ENCODE measurements at regions not wholly inside any gene's neighbourhood (a gene's known extent, or its start where the extent isn't known, plus 50 kb on each side); places are given as distances from the start of the nearest gene placed in this dataset.
"Not testable (repeated sequence)": the region's sequence is repeated elsewhere in the genome, so short reads cannot be mapped to it uniquely, and the experiment has no call there.

DNA sequence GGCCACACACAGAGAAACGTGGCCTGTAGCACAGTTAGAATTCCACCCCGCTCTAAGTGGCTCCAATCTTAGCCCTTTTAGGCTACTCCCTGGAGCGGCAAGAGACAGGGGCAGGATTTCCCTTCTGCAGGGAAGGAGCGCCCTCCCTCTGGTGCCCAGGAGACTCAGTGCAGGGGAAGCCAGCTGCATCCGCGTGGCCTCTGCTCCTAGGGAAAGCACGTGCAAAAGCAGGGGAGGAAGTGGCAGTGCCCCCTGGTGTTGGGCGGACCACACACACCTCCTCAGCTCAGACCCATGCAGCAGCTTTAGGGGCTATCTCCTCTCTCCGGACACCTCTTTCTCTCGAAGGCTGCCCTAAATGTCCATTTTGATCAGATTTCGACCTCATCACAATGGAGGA, 50.0 kb downstream of the SPRING1 start:
- peak; percentile 78 for DNase-seq (ENCODE audit: low spot score)

DNA sequence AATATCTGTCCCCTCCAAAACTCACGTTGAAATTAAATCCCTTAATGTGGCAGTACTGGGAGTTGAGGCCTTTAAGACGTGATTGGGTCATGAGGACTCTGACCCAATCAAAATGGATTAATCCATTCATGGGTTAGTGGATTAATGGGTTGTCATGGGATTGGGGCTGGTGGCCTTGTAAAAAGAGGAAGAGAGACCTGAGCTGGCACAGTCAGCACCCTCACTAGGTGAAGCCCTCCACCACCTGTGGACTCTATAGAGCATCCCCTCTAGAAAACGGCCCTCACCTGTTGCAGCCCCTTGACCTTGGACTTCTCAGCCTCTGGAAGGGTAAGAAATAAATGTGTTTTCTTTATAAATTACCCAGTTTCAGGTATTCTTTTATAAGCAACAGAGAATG, 53.0 kb downstream of the SPRING1 start:
- DNase-seq (ENCODE audit: low spot score): no peak

DNA sequence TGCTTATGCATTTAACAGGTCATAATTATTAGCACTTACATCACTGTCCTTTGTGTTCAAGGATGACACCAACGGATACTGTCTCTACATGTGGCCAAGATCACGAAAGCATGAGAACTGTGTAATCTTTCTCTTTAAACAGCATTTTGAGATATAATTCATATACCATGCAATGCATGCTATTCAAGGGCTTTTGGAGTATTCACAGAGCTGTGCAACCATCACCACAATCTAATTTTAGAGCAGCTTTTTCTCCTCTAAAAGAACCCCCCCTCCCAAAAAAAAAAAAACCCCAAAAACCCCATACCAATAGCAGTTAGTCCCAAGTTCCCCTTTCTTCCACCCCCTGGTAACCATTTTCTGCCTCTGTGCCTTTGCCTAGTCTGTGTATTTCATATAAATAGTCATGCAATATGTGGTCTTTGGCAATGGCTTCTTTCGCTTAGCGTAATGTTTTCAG, 60.6 kb downstream of the SPRING1 start:
- peak; percentile 48 for DNase-seq (ENCODE audit: low spot score)

DNA sequence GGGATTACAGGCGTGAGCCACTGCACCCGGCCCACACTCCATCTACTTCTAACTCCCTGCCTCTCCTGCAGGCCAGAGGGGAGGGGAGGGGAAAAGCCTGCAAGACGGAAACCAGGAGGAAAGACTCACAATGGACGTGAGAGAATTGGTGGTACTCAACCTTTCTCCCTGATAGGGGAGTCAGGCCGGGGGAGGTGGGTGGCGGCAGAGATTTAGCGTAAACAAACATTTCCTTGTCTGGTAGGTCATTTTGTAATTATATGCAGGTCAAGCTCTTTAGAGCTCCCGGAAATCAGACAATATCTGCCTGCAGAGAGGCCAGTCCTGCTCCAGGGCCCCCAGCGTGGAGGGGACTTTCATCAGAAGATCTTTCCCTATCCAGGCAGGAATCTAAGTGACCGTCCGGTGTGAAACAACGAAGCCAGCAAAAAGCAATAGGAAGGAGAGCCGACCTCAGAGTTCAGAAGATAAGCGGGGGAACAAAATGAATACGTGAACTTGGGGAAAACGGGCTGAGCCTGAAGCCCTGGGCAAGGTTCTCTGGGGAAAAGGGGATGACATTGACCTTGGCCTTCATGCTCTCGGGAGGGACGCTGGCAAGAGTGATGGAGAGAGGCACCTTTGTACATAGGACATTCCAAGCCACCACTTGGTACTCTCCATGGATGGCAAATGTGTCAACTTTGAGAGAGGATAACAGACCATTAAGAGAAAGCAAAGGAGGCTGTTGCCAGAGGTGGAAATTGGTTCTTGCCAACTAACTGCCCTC, 62.3 kb downstream of the SPRING1 start:
- DNase-seq (ENCODE audit: low spot score): no peak

DNA sequence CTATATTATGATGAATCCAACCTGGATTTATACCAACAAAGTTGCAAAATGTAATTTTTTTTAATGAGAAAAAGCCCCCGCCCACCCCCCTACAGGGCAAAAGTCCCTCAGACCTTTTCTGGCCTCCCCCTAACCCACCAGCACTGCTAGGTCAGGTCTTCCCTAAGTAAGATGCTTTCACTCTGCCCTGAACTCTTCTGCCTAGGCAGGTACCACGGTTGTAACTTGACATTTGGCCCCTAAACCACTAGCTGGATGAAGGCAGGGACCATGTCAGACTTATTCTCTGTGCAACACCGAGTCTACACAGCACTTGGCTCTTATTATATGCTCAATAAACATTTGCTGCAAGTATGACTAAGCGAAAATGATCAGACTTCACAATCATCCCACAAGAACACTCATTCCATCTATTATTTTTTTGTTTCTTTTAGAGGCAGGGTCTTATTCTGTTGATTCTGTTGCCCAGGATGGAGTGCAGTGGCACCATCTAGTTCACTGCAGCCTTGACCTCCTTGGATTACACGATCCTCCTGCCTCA, 63.2 kb downstream of the SPRING1 start:
- no peak for DNase-seq (ENCODE audit: low spot score)

DNA sequence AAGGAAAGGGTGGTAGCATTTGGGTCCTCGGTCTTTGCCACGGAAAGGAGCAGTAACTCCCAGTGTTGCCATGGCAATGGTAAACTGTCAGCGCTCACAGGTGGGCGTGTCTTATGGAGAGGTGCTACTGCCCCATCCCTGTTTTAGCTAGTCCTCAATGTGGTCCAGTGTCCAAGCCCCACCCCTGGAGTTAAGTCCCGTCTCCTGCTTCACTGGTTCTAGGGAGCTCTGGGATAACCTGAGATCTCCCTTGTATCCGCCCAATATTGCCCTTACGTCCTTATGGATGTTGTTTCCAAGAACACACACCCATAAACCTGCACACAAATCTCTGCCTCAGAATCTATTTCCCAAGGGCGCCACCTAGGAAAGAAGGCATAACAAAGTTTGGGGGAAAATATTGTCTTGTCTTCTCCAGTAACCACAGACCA, 64.2 kb downstream of the SPRING1 start:
- DNase-seq (ENCODE audit: low spot score): no peak

DNA sequence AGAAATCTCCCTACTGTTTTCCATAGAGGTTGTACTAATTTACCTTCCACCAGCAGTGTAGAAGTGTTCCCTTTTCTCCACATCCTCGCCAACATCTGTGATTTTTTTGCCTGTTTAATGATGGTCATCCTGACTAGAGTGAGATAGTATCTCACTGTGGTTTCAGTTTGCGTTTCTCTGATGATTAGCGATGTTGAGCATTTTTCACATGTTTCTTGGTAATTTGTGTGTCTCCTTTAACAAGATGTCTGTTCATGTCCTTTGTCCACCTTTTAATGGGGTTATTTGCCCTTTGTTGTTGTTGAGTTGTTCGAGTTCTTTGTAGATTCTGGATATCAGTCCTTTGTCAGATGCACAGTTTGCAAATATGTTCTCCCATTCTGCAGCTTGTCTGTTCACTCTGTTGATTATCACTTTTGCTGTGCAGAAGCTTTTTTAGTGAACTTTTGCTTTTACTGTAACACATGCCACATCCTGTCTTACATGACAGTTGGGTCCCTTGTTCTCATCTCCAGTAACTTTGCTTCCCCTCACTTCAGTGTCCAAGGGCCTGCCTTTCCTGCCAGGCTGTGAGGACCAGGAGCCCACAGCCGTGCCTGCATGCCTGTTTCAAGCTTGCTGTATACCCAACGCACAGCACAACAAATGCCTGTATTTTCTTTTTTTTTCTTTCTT, 64.9 kb downstream of the SPRING1 start:
- peak; percentile 27 for DNase-seq (ENCODE audit: low spot score)

DNA sequence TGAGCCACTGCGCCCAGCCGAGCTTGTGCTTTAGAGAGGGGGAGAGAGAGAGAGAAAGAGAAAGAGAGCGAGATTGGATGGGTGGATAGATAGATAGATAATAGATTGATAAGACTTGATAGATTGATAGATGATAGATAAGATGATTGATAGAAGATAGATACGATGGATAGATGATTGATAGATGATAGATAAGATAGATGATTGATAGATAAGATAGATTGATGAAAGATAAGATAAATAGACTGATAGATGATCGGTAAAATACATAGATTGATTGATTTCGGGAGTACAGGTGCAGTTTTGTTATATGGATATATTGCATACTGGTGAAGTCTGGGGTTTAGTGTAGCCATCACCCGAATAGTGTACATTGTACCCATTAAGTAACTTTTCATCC, 65.9 kb downstream of the SPRING1 start:
- DNase-seq (ENCODE audit: low spot score): no peak

DNA sequence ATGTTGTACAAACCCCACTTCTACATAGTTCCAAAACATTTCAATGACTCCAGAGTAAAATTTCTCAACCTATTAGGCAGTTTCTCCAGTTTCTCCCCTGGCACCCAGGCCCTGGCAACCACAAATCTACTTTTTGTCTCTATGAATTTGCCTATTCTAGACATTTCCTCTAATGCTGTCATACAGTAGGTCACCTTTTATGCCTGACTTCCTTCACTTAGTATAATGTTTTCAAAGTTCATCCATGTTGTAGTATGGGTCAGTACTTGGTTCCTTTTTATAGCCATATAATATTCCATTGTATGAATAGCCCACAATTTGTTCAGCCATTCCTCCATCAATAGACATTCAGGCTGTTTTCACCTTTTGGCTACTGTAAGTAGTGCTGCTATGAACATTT, 67.0 kb downstream of the SPRING1 start:
- DNase-seq (ENCODE audit: low spot score): no peak

DNA sequence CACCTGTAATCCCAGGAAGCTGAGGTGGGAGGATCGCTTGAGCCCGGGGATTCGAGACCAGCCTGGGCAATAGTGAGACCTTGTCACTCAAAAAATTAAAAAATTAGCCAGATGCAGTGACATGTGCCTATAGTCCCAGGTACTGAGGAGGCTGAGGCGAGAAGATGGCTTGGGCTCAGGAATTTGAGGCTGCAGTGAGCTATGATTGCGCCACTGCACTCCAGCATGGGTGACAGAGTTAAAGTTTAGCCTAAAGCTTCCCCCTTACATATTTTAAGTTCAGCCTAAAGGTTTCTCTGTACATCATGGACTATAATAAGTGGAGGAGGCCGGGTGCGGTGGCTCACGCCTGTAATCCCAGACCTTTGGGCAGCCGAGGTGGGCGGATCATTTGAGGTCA, 70.1 kb downstream of the SPRING1 start:
- DNase-seq (ENCODE audit: low spot score): no peak

DNA sequence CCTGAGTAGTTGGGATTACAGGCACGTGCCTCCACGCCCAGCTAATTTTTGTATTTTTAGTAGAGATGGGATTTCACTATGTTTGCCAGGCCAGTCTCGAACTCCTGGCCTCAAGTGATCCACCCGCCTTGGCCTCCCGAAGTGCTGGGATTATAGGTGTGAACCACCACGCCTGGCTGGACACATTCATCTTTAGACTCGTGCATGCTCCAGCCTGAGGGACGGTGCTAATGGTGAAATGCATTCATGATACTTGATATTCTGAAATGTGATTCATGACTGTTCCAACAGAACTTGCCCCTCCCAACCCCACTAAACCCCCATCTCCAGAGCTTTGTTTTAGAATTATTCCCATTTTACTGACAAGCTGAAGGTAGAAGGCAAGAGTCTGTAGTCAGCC, 71.0 kb downstream of the SPRING1 start:
- not testable (repeated sequence) for DNase-seq (ENCODE audit: low spot score)

DNA sequence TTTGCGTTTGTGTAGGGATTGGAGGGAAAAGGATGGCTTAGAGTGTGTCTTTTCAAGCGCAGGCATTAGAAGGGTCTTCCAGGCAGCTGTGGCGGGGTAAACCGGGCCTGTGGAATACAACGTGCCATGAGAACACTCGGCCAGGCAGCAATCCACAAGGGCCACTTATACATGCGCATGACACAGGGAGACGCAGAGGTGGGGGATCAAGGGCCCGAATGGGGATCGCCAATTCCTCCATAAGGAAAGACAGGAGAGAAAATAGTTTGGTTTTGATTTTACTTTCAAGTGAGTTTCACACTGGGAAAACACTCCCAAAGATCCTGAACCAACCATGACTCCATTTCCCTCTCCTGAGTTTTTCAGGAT, 71.6 kb downstream of the SPRING1 start:
- DNase-seq (ENCODE audit: low spot score): no peak

DNA sequence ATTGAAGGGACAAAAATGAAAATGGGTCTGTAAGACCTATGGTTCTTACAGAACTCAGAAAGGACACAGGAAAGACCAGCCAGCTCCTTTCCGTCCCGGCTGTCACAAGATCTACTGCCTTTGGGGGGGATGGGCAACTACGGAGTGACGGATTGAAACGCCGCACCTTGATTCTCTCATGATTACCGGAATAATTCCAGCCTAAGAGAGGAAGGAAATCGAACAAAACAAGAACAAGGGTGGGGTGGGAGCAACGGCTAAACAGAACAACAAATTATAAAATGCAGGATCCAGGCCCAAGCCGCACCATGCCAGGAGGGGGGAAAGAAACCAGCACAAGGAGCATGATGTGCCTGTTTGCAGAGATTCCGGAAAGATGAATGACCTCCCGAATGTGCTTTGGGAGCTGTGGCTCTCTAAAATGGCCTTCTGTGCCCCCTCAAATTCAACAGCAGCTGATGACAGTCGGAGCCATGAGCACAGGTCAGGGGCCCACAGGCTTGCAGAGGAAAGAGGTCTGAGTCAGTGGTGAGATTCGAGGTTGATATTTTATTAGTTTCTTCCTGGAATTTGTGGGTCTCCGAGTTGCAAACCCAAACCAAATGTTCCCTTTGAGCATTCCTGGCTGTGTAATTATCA, 72.1 kb downstream of the SPRING1 start:
- DNase-seq (ENCODE audit: low spot score): no peak

DNA sequence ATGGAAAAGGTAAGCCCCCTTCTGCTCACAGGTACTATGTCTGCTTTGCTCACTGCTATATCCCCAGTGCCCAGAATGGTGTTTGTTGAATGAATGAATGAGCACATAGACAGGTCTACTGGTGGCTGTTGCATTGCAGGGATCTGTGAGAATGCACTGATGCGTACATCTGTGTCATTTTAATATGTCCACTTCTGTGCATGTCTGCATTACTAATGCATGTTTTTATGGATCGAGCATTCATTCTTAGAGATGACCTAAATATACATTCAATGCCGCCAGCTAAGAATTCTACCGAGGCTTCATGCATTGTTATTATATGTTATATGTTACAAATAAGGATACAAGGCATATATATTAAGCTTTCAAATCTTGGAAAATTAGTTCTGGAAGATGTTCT, 73.8 kb downstream of the SPRING1 start:
- no peak for DNase-seq (ENCODE audit: low spot score)

DNA sequence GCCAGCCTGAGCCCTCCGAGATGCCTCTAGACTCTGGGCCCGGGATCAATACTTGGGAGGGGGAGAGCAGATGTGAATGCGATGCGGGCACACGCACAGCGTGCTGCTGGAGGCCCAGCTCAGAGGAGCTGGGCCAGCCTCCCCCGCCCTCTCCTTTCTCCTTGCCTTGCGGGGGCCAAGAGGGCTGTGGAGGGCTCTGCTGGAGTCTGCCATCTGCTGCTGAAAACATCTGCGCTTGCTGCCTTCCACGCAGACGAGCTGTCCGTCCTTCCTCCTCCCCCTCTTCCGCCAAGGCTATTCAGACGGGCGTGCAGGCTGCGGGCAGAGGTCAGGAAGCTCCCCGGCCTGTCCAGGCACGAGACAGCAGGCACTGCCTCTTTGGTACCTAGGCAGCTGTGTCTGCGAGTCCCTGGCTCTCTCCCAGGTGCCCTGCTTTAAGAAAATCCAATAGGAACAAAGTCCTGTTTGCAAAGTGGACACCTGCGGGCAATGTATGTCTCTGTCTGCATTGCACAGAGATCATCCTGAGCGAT, 75.2 kb downstream of the SPRING1 start:
- DNase-seq (ENCODE audit: low spot score): no peak

DNA sequence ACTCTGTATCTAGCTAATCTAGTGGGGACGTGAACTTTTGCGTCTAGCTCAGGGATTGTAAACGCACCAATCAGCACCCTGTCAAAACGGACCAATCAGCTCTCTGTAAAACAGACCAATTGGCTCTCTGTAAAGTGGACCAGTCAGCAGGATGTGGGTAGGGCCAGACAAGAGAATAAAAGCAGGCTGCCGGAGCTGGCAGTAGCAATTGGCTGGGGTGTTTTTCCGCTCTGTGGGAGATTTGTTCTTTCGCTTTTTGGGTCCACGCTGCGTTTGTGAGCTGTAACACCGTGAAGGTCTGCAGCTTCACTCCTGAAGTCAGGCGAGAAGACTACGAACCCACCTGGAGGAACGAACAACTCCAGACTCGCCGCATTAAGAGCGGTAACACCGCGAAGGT, 76.5 kb downstream of the SPRING1 start:
- DNase-seq (ENCODE audit: low spot score): no peak

DNA sequence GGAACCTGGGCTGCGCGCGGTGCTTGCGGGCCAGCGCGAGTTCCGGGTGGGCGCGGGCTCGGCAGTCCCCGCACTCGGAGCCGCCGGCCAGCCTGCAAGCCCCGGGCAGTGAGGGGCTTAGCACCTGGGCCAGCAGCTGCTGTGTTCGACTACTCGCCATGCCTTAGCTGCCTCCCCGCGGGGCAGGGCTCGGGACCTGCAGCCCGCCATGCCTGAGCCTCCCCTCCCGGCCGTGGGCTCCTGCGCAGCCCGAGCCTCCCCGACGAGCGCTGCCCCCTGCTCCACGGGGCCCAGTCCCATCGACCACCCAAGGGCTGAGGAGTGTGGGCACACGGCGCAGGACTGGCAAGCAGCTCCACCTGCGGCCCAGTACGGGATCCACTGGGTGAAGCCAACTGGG, 77.1 kb downstream of the SPRING1 start:
- not testable (repeated sequence) for DNase-seq (ENCODE audit: low spot score)

DNA sequence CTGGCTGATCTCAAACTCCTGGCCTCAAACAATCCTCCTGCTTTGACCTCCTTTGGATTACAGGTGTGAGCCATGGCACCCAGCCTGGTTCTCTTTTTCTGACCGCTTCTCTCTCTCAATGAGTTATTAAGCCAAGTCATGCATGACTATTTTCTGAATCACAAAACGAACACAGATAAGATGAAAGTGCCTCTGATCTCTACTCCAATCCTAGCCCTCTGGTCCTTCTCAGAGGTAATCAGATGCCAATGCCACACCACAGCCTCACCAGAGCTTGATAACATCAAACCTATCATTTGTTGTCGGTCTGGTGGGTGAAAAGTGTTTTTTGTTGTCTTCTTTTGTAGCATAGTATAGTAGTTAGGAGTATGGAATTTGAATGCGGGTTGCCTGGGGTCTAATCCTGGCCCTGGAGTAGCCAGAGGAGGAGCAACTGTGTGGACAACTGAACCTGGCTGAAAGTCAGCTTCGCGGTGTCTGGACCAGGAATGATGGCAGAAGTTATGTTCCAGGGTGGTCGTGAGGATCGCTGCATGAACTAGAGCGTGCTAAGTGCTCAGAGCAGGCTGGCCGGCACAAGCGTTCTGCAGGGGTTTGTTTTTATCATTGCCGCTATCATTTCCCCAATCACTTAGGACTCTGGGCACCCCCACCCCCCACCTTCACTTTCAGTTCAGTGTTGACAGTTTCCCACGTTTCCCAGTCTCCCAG, 77.9 kb downstream of the SPRING1 start:
- no peak for DNase-seq (ENCODE audit: low spot score)

DNA sequence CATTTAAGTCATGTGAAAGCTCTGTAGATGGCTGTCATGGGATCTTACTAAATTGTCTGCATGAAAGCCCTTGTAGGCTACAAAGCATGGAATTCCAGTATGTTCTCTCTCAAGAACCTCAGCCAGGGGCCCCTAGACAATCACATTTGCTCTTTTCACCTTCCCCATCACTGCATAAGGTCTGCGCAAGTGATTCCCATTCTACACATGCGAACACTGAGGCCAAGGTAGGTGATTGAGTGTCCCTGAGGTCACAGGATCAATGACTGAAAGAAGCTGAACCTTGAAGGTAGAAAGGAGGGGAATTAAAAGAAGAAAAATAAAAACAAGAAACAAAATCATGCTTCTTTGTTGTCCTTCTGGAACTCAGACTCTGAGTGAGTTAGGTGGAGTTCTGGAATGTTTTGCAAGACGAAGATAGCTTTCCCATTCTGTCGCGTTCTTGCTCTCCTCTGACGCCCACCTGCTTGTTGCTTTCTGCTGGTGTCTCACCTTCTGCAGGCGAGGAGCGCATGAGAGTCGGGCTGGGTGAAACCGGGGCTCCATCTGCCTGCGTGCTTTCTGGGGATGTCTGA, 79.9 kb downstream of the SPRING1 start:
- DNase-seq (ENCODE audit: low spot score): no peak

DNA sequence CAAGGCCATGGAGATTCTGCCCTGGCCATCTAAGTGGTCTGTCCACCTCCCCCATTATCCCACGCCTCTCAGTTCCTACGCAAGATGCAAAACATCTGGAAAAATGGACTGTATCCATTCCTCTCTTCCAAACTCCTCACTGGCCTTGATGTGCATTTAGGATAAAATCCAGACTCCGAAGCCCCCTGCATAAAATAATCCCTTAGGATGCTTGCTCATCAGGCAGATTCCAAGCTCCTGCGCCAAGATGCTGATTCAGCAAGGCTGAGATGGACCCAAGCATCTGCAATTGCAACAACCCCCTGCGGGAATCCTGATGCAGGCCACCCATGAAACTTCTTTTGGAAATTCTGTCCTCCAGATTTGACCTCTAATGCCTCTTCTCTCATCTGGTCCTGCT, 81.6 kb downstream of the SPRING1 start:
- DNase-seq (ENCODE audit: low spot score): no peak

DNA sequence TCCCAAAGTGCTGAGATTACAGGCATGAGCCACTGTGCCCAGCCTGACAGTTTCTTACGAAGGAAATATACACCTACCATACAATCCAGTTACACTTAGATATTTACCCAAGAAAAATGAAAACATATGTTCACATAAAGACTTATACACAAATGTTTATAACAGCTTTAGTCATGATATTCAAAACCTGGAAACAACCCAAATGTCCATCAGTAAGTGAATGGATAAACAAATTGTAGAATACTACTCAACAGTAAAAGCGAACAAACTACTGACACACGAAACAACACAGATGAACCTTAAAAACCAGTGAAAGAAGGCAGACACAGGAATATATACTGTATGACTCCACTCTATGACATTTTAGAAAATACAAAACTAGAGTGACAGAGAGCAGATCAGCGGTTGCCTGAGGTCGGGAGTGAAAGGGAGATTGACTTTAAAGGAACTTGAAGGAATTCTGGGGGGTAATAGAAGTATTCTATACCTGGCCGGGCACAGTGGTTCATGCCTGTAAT, 83.6 kb downstream of the SPRING1 start:
- DNase-seq (ENCODE audit: low spot score): no peak
